ENCODE measurements at regions not wholly inside any gene's neighbourhood (a gene's known extent, or its start where the extent isn't known, plus 50 kb on each side); places are given as distances from the start of the nearest gene placed in this dataset. TPM values are rescaled to one million over a fixed set of nuclear protein-coding genes. Genes with fewer than 3 reads are reported as not detected.

- no peak for TF ChIP-seq EZH2 (IDR thresholded peaks at IDR 0.05; ENCODE audit: borderline replicate concordance, low read depth, low read length, severe bottlenecking)
- TF ChIP-seq POLR2AphosphoS5 (IDR thresholded peaks at IDR 0.05; ENCODE audit: insufficient read depth, low read depth, low read length): peak; percentile 68
- TF ChIP-seq JUN (IDR thresholded peaks at IDR 0.05; ENCODE audit: borderline replicate concordance, insufficient read depth, insufficient read length, low read depth): peak; percentile 43
- TF ChIP-seq MYC (IDR thresholded peaks at IDR 0.05; ENCODE audit: low read depth, low read length): no peak
- peak; percentile 78 for TF ChIP-seq FOS (IDR thresholded peaks at IDR 0.05; ENCODE audit: borderline replicate concordance, insufficient read depth, low read length)
- peak; percentile 49 for TF ChIP-seq GATA2 (IDR thresholded peaks at IDR 0.05; ENCODE audit: insufficient read depth, insufficient read length, low read depth, low read length)
- peak overlapping the region; percentile 24 for H3K27ac ChIP-seq (ENCODE audit: insufficient read depth, low read depth, low read length)
- DNase-seq (ENCODE audit: low read depth, low spot score): peak; percentile 69
- dilution Hi-C loops (cut with MboI; ENCODE audit: extremely low pct_ligation_motif_present, low sequenced_read_pairs): no loop called here
- ChIA-PET POLR2A (no interaction called here), CTCF (no interaction called here)
- H3K9me1 ChIP-seq (replicated peaks; ENCODE audit: control insufficient read depth, extremely low read depth, insufficient read depth, low read length): no peaks in the 10 kb centered on the region
- FAIRE-seq: peak; percentile 87
- H3K79me2 ChIP-seq (ENCODE audit: control insufficient read depth, insufficient read depth, low read length): no peaks in the 10 kb centered on the region
- peaks cover 27% of the 10 kb centered on the region for H3K4me1 ChIP-seq (ENCODE audit: control insufficient read depth, extremely low read depth, insufficient read depth, low read length)
- BruUV-seq (replicated peaks): no TSS peak
- H4K20me1 ChIP-seq (replicated peaks; ENCODE audit: control insufficient read depth, extremely low read depth, insufficient read depth, low read length): no peaks in the 10 kb centered on the region
- no peak overlapping the region for H3K9ac ChIP-seq (replicated peaks; ENCODE audit: extremely low read depth, insufficient read depth, low read length)
- H3K9me3 ChIP-seq (replicated peaks; ENCODE audit: control insufficient read depth, insufficient read depth, low read length): no peaks in the 10 kb centered on the region
- intact Hi-C loops (cut with micrococcal nuclease): loop anchor here (2.0 to 5.0 kb wide), 3 partner anchors 142 to 606 kb away; partner anchors contain the start of gene EDIL3
- H3K4me3 ChIP-seq (replicated peaks in 1 of 3; ENCODE audit: insufficient read depth in 1 of 3, low read depth in 1 of 3, low read length in 3 of 3): no peak overlapping the region
- H3K27me3 ChIP-seq (ENCODE audit: control insufficient read depth in 2 of 2, insufficient read depth in 2 of 2, low read length in 2 of 2): no peaks in the 10 kb centered on the region
- no peak overlapping the region for H2AFZ ChIP-seq (ENCODE audit: low read depth, low read length)
- no peaks in the 10 kb centered on the region for H3K36me3 ChIP-seq (ENCODE audit: control insufficient read depth in 2 of 2, extremely low read depth in 1 of 2, insufficient read depth in 2 of 2, low read length in 2 of 2)
- peak overlapping the region; percentile 40 for H3K4me2 ChIP-seq (ENCODE audit: insufficient read depth, low read length)
Measured at GRCh38 chr5:83776437-83777031, 55.9 kb upstream of the HAPLN1 start.

Small RNAs in the stretch of these regions (small RNA-seq; reads per million reads assigned to genes)
- not detected for gene RNU4-11P (ENCODE audit: insufficient read depth, insufficient read length, low read depth, low replicate concordance)
